Astrocyte (in vitro differentiated cells and primary cell): ENCODE measurements at regions not wholly inside any gene's neighbourhood (a gene's known extent, or its start where the extent isn't known, plus 50 kb on each side); places are given as distances from the start of the nearest gene placed in this dataset.

Experiments used
- EZH2 ChIP-seq: IDR thresholded peaks from 2 replicates; pipeline ENCODE4 v1.6.1; 2012; ENCODE audit warnings: mild to moderate bottlenecking, low read length, inconsistent platforms; ENCODE audit not compliant: insufficient read depth
- TF ChIP-seq, protein P1 (sequence below): IDR thresholded peaks from 2 replicates; pipeline ENCODE4 v1.5.1; 2011; ENCODE audit warnings: low read depth, mild to moderate bottlenecking, inconsistent platforms, low read length, moderate library complexity; ENCODE audit not compliant: insufficient read depth

DNA sequence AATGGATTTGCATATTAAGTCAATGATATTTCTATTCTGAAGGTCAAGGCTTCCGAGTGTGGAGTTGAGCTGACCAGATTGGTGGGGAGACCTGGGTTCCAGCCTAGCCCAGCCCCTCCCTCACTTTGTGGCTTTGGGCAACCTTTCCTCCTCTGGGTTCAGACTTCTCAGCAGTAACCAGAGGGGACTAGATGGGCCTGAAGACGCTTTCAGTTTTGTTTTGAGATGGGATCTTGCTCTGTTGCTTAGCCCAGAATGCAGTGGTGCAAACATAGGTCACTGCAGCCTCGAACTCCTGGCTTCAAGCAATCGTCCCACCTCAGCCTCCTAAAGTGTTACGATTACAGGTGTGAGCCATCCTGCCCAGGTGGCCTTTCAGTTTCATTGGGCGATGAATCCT is 68.1 kb upstream of the LEP start:
- TF ChIP-seq, protein P1, sequence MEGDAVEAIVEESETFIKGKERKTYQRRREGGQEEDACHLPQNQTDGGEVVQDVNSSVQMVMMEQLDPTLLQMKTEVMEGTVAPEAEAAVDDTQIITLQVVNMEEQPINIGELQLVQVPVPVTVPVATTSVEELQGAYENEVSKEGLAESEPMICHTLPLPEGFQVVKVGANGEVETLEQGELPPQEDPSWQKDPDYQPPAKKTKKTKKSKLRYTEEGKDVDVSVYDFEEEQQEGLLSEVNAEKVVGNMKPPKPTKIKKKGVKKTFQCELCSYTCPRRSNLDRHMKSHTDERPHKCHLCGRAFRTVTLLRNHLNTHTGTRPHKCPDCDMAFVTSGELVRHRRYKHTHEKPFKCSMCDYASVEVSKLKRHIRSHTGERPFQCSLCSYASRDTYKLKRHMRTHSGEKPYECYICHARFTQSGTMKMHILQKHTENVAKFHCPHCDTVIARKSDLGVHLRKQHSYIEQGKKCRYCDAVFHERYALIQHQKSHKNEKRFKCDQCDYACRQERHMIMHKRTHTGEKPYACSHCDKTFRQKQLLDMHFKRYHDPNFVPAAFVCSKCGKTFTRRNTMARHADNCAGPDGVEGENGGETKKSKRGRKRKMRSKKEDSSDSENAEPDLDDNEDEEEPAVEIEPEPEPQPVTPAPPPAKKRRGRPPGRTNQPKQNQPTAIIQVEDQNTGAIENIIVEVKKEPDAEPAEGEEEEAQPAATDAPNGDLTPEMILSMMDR: no peak
- TF ChIP-seq EZH2: no peak
